Body of pancreas (tissue), 4 donors: ENCODE measurements at regions not wholly inside any gene's neighbourhood (a gene's known extent, or its start where the extent isn't known, plus 50 kb on each side); places are given as distances from the start of the nearest gene placed in this dataset.

ENCODE experiments used
- ATAC-seq: fragments of 150-250 bp; one replicate; pipeline ENCODE4 v1.9.1; 2016
- DNase-seq, 4 donors: peaks; one replicate each; pipeline ENCODE4 v3.0.0-alpha.2; 2019
- H3K27ac ChIP-seq, 4 donors: fragments of 200-600 bp; sonication (generic); 1 replicate in 3 of 4; 2 replicates in 1 of 4; pipeline versions ENCODE4 v1.5.1 to v1.6.1; 2016 to 2019; ENCODE audit warnings: mild to moderate bottlenecking in 1 of 4, mixed read lengths in 1 of 4, moderate library complexity in 1 of 4
- H3K27me3 ChIP-seq, 2 donors: fragments of 200-600 bp; sonication (generic); one replicate each; pipeline ENCODE4 v1.6.0; 2016; ENCODE audit warnings: mild to moderate bottlenecking in 1 of 2
- H3K36me3 ChIP-seq, 2 donors: fragments of 200-600 bp; sonication (generic); replicated peaks in 1 of 2; 2 replicates each; pipeline ENCODE4 v1.5.1; 2016; ENCODE audit warnings: low read depth in 2 of 2; ENCODE audit not compliant: insufficient read depth in 1 of 2
- H3K4me1 ChIP-seq: fragments of 200-600 bp; sonication (generic); one replicate; pipeline ENCODE4 v1.6.0; 2016
- H3K4me3 ChIP-seq, 2 donors: fragments of 200-600 bp; sonication (generic); 1 replicate in 1 of 2; 2 replicates in 1 of 2; pipeline ENCODE4 v1.5.1; 2016 to 2019
- H3K9me3 ChIP-seq, 3 donors: fragments of 200-600 bp; sonication (generic); 1 replicate in 2 of 3; 2 replicates in 1 of 3; pipeline ENCODE4 v1.5.1; 2016
- CTCF ChIP-seq, 7 experiments: fragments of 450-650 bp in 4 of 7; fragments of 200-600 bp in 3 of 7; sonication (generic) in 3 of 7; IDR thresholded peaks; one replicate each; pipeline ENCODE4 v1.5.1; 2016 to 2019; ENCODE audit warnings: antibody characterized with exemption in 7 of 7
- POLR2A ChIP-seq, 3 donors: fragments of 450-650 bp; IDR thresholded peaks; one replicate each; pipeline ENCODE4 v1.6.1; 2016; ENCODE audit warnings: antibody characterized with exemption in 3 of 3, mild to moderate bottlenecking in 2 of 3
- WGBS, 2 donors: methylation state at CpG; one replicate each; pipeline ENCODE4 v1.1.5; 2017; 5-methylcytosine and 5-hydroxymethylcytosine counted together
- intact Hi-C: fragments of 100-400 bp; cut with DNase I; formaldehyde crosslinking; loops from one replicate; pipeline ENCODE4 v1.15.1; 2023

GRCh38 chr4:167711517-167711916 lies 380.8 kb upstream of the ANXA10 start:
- H3K27me3 ChIP-seq: no peaks in the 10 kb centered on the region
- no peaks in the 10 kb centered on the region for H3K4me1 ChIP-seq
- DNase-seq: no peak
- WGBS, 2 donors: 41 to 60% methylated on average over 5 of the region's 5 CpGs
- no peak overlapping the region for H3K4me3 ChIP-seq
- no peak overlapping the region for H3K27ac ChIP-seq
- no peak for ATAC-seq
- intact Hi-C loops: no loop called here
- H3K36me3 ChIP-seq: no peaks in the 10 kb centered on the region
- TF ChIP-seq CTCF (IDR thresholded peaks at IDR 0.05) (no peak), POLR2A (IDR thresholded peaks at IDR 0.05) (no peak)
- H3K9me3 ChIP-seq: no peaks in the 10 kb centered on the region

- 66 to 77% methylated on average over 1 of the region's 1 CpG for WGBS, 2 donors
- H3K4me3 ChIP-seq: no peak overlapping the region
- intact Hi-C loops: no loop called here
- no peaks in the 10 kb centered on the region for H3K9me3 ChIP-seq
- no peak overlapping the region for H3K27ac ChIP-seq
- H3K27me3 ChIP-seq: no peaks in the 10 kb centered on the region
- ATAC-seq (no peak), DNase-seq (no peak)
- TF ChIP-seq CTCF (IDR thresholded peaks at IDR 0.05) (no peak), POLR2A (IDR thresholded peaks at IDR 0.05) (no peak)
- H3K4me1 ChIP-seq: no peaks in the 10 kb centered on the region
- no peaks in the 10 kb centered on the region for H3K36me3 ChIP-seq
Measured at GRCh38 chr4:167713756-167714155, 378.6 kb upstream of the ANXA10 start.

- Histone ChIP-seq H3K9me3 (no peaks in the 10 kb centered on the region), H3K27ac (no peak overlapping the region), H3K4me3 (no peak overlapping the region), H3K36me3 (no peaks in the 10 kb centered on the region), H3K27me3 (no peaks in the 10 kb centered on the region), H3K4me1 (no peaks in the 10 kb centered on the region)
- TF ChIP-seq POLR2A (IDR thresholded peaks at IDR 0.05) (no peak), CTCF (IDR thresholded peaks at IDR 0.05) (no peak)
- ATAC-seq: no peak
- intact Hi-C loops: no loop called here
- DNase-seq: no peak
- 46 to 52% methylated on average over 1 of the region's 1 CpG for WGBS, 2 donors
Measured at GRCh38 chr4:167715176-167715575, 377.2 kb upstream of the ANXA10 start.

GRCh38 chr4:167717495-167717894 lies 374.8 kb upstream of the ANXA10 start:
- WGBS, 2 donors: 78 to 97% methylated on average over 2 of the region's 2 CpGs

More at GRCh38 chr4:167717495-167717894, 374.8 kb upstream of the ANXA10 start:
- intact Hi-C loops: no loop called here
- ATAC-seq (no peak), DNase-seq (no peak)
- Histone ChIP-seq H3K36me3 (no peaks in the 10 kb centered on the region), H3K4me1 (no peaks in the 10 kb centered on the region), H3K9me3 (no peaks in the 10 kb centered on the region), H3K27me3 (no peaks in the 10 kb centered on the region), H3K27ac (no peak overlapping the region), H3K4me3 (no peak overlapping the region)
- TF ChIP-seq POLR2A (IDR thresholded peaks at IDR 0.05) (no peak), CTCF (IDR thresholded peaks at IDR 0.05) (no peak)
